GM12878 (cell line): ENCODE measurements at regions not wholly inside any gene's neighbourhood (a gene's known extent, or its start where the extent isn't known, plus 50 kb on each side); places are given as distances from the start of the nearest gene placed in this dataset.

Experiments
- ATAC-seq: fragments of 200-7000 bp; cut with Tn5 transposase; 3 replicates; pipeline ENCODE4 v1.9.1; 2020; ENCODE audit warnings: mild to moderate bottlenecking, moderate library complexity
- BruUV-seq: library from RNA; stranded (reverse); fragments of 400-500 nt; replicated peaks from 2 replicates; lab custom pipeline; 2021; lab: Mats Ljungman, UMichigan
- CTCF ChIA-PET: fragments of 300-600 bp; sonication (Branson Sonifier 250); formaldehyde crosslinking; extraction: SDS; loops from one replicate; lab custom pipeline; 2021; ENCODE audit warnings: inconsistent platforms; lab: Yijun Ruan, JAX
- POLR2A ChIA-PET: fragments of 350-600 bp; formaldehyde crosslinking; extraction: SDS; loops from one replicate; lab custom pipeline; 2021; ENCODE audit warnings: inconsistent platforms; lab: Charles Lee
- RAD21 ChIA-PET: fragments of 300-600 bp; sonication (Branson Sonifier 250); formaldehyde crosslinking; loops from one replicate; lab custom pipeline; 2023; ENCODE audit warnings: antibody characterized with exemption; ENCODE audit not compliant: unreplicated experiment; lab: Charles Lee
- SMC1A ChIA-PET: fragments of 300-600 bp; sonication (Branson Sonifier 250); formaldehyde crosslinking; loops from one replicate; lab custom pipeline; 2023; ENCODE audit not compliant: unreplicated experiment, uncharacterized antibody; lab: Charles Lee
- DNase-seq: peaks from one replicate; pipeline ENCODE4 v3.0.0-alpha.2; 2011; ENCODE audit warnings: low read depth, low spot score
- FAIRE-seq: peaks from 3 replicates; lab custom pipeline; 2011; peaks lifted over from hg19 to GRCh38; lab: Jason Lieb, UNC
- H2AFZ ChIP-seq: 2 replicates; pipeline ENCODE4 v1.6.0; 2011; ENCODE audit warnings: low read depth, low read length, control low read depth; ENCODE audit not compliant: control insufficient read depth
- H3K27ac ChIP-seq: 2 replicates; pipeline ENCODE4 v1.5.1; 2011; ENCODE audit warnings: control low read depth; ENCODE audit not compliant: control insufficient read depth, insufficient read depth
- H3K27me3 ChIP-seq, 2 experiments: replicated peaks in 1 of 2; 2 replicates each; pipeline versions ENCODE4 v1.6.0 to v1.6.1; 2011; ENCODE audit warnings: low read length in 1 of 2; ENCODE audit not compliant: control insufficient read depth in 2 of 2, insufficient read depth in 2 of 2
- H3K36me3 ChIP-seq, 2 experiments: 2 replicates each; pipeline ENCODE4 v1.5.1; 2011; ENCODE audit warnings: low read length in 1 of 2; ENCODE audit not compliant: control insufficient read depth in 2 of 2, insufficient read depth in 2 of 2
- H3K4me1 ChIP-seq: 2 replicates; pipeline ENCODE4 v1.6.1; 2011; ENCODE audit warnings: mild to moderate bottlenecking, low read length, moderate library complexity, mixed read lengths; ENCODE audit not compliant: control insufficient read depth, insufficient read depth
- H3K4me2 ChIP-seq: 2 replicates; pipeline ENCODE4 v1.6.0; 2011; ENCODE audit warnings: control low read depth; ENCODE audit not compliant: control insufficient read depth, insufficient read depth
- H3K4me3 ChIP-seq: fragments of 200-600 bp; sonication (generic); 2 replicates; pipeline ENCODE4 v1.5.1; 2016
- H3K79me2 ChIP-seq: 2 replicates; pipeline ENCODE4 v1.6.0; 2011; ENCODE audit warnings: low read length; ENCODE audit not compliant: control insufficient read depth, insufficient read depth
- H3K9ac ChIP-seq: 2 replicates; pipeline ENCODE4 v1.8.0; 2011; ENCODE audit warnings: low read length, control low read depth, mixed read lengths; ENCODE audit not compliant: control insufficient read depth, insufficient read depth
- H3K9me3 ChIP-seq: replicated peaks from 3 replicates; pipeline ENCODE4 v1.5.1; 2011; ENCODE audit warnings: mild to moderate bottlenecking, low read length; ENCODE audit not compliant: control insufficient read depth, insufficient read depth
- H4K20me1 ChIP-seq: 2 replicates; pipeline ENCODE4 v1.6.0; 2011; ENCODE audit not compliant: control insufficient read depth, insufficient read depth
- MYB ChIP-seq: fragments of 150-350 bp; IDR thresholded peaks from 2 replicates; pipeline ENCODE4 v1.6.1; 2014; ENCODE audit warnings: mild to moderate bottlenecking, low read depth, low read length, borderline replicate concordance
- NFIC ChIP-seq: IDR thresholded peaks from 2 replicates; pipeline ENCODE4 v1.6.1; 2012; ENCODE audit warnings: low read depth, mild to moderate bottlenecking, inconsistent platforms, low read length, moderate library complexity
- POU2F2 ChIP-seq: IDR thresholded peaks from 3 replicates; pipeline ENCODE4 v1.6.1; 2011; ENCODE audit warnings: low read depth, mild to moderate bottlenecking, low read length, borderline replicate concordance
- RB1 ChIP-seq: fragments of 450-650 bp; formaldehyde crosslinking; IDR thresholded peaks from 2 replicates; pipeline ENCODE4 v1.6.1; 2017; ENCODE audit warnings: mild to moderate bottlenecking, borderline replicate concordance
- RELA ChIP-seq: fragments of 450-650 bp; IDR thresholded peaks from 2 replicates; pipeline ENCODE4 v1.8.0; 2014; ENCODE audit warnings: borderline replicate concordance; ENCODE audit not compliant: partially characterized antibody
- SMAD1 ChIP-seq: fragments of 450-650 bp; IDR thresholded peaks from 2 replicates; pipeline ENCODE4 v1.6.1; 2018; ENCODE audit warnings: mild to moderate bottlenecking, low read depth; ENCODE audit not compliant: partially characterized antibody
- SREBF2 ChIP-seq: IDR thresholded peaks from 2 replicates; pipeline ENCODE4 v1.6.1; 2012; ENCODE audit warnings: mild to moderate bottlenecking, low read length
- USF1 ChIP-seq: IDR thresholded peaks from 2 replicates; pipeline ENCODE4 v1.6.1; 2011; ENCODE audit warnings: borderline replicate concordance, low read depth, mild to moderate bottlenecking, moderate library complexity, mixed read lengths, low read length; ENCODE audit not compliant: insufficient read depth; ENCODE audit errors: extremely low read length
- WGBS: methylation state at CpG from one replicate; pipeline ENCODE4 v1.1.6; 2016; ENCODE audit warnings: low lambda C conversion rate; ENCODE audit not compliant: insufficient replicate concordance, insufficient coverage; ENCODE audit errors: missing lambda C conversion rate; 5-methylcytosine and 5-hydroxymethylcytosine counted together
- in situ Hi-C: fragments of 300-500 bp; cut with MboI; formaldehyde crosslinking; loops from 9 replicates; pipeline ENCODE4 v1.14.3; 2018; ENCODE audit warnings: mixed read lengths
- intact Hi-C: fragments of 100-400 bp; cut with micrococcal nuclease; formaldehyde crosslinking; loops from one replicate; pipeline ENCODE4 v1.14.2; 2022; ENCODE audit not compliant: unreplicated experiment
- TF ChIP-seq, protein P1 (sequence below): IDR thresholded peaks from 2 replicates; pipeline ENCODE4 v1.6.1; 2011; ENCODE audit warnings: mild to moderate bottlenecking, low read depth, low read length, moderate library complexity; ENCODE audit not compliant: insufficient replicate concordance
- TF ChIP-seq, protein P2 (sequence below): fragments of 450-650 bp; IDR thresholded peaks from 2 replicates; pipeline ENCODE4 v1.6.1; 2016; ENCODE audit warnings: mild to moderate bottlenecking

DNA sequence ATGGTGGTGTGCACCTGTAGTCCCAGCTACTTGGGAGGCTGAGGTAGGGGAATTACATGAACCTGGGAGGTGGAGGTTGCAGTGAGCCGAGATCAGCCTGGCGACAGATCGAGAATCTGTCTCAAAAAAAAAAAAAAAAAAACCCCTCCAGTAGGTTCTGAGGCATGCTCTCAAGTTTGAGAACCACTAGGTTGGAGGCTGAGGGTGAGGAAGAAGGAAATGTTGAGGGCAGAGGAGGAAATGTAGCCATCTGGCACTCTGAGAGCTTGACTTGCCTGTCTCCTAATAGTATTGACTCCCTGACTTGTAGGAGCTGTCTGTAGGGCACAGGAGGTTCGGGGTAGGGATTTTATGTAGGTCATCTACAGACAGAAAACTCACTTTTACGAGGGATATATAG is 204.6 kb downstream of the OPA1 start (continued):
- no peak for TF ChIP-seq USF1
- TF ChIP-seq, protein P1, sequence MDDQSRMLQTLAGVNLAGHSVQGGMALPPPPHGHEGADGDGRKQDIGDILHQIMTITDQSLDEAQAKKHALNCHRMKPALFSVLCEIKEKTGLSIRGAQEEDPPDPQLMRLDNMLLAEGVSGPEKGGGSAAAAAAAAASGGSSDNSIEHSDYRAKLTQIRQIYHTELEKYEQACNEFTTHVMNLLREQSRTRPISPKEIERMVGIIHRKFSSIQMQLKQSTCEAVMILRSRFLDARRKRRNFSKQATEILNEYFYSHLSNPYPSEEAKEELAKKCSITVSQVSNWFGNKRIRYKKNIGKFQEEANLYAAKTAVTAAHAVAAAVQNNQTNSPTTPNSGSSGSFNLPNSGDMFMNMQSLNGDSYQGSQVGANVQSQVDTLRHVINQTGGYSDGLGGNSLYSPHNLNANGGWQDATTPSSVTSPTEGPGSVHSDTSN, result no peak
- TF ChIP-seq MYB, result no peak
- TF ChIP-seq RELA, result no peak
- TF ChIP-seq SREBF2, result no peak
- no peak for TF ChIP-seq NFIC
- TF ChIP-seq, protein P2, sequence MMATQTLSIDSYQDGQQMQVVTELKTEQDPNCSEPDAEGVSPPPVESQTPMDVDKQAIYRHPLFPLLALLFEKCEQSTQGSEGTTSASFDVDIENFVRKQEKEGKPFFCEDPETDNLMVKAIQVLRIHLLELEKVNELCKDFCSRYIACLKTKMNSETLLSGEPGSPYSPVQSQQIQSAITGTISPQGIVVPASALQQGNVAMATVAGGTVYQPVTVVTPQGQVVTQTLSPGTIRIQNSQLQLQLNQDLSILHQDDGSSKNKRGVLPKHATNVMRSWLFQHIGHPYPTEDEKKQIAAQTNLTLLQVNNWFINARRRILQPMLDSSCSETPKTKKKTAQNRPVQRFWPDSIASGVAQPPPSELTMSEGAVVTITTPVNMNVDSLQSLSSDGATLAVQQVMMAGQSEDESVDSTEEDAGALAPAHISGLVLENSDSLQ, result no peak

DNA sequence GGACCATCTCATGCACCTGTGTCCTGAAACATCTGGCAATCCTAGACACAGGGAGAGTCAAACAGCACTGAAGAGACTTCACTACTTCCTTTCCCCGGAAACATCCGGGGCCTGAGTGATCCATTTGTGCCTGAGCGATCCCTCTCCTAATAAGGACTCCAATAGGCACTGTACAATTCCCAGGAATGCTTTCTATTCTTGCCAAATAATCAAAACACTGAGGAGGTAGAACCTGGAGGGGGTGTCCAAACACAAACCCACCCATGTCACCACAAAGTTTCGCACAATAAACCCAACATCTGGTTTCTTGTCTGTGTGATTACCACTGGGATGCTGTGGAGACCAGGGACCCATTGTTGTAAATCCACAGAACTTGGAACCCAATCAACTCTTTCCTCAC is 205.0 kb downstream of the OPA1 start:
- H3K79me2 ChIP-seq, result no peaks in the 10 kb centered on the region
- FAIRE-seq, result no peak
- 45% methylated on average over 4 of the region's 4 CpGs for WGBS
- H3K4me3 ChIP-seq, result no peak overlapping the region
- BruUV-seq, result no TSS peak
- RAD21 ChIA-PET, result no interaction called here
- DNase-seq, result no peak
- H2AFZ ChIP-seq, result no peak overlapping the region
- H4K20me1 ChIP-seq, result no peaks in the 10 kb centered on the region
- TF ChIP-seq POU2F2 (no peak), RB1 (no peak), SMAD1 (no peak)
- TF ChIP-seq, protein P2, result no peak
- H3K27ac ChIP-seq, result no peak overlapping the region
- intact Hi-C loops (no loop called here), in situ Hi-C loops (no loop called here)
- ATAC-seq, result no peak
- H3K4me1 ChIP-seq, result no peaks in the 10 kb centered on the region
- H3K4me2 ChIP-seq, result no peak overlapping the region
- SMC1A ChIA-PET, result no interaction called here
- H3K9ac ChIP-seq, result no peak overlapping the region
- no peaks in the 10 kb centered on the region for H3K36me3 ChIP-seq
- POLR2A ChIA-PET, result no interaction called here
- no peaks in the 10 kb centered on the region for H3K27me3 ChIP-seq
- CTCF ChIA-PET, result no interaction called here
- H3K9me3 ChIP-seq, result no peaks in the 10 kb centered on the region
